IMR-90 (cell line): ENCODE measurements at regions not wholly inside any gene's neighbourhood (a gene's known extent, or its start where the extent isn't known, plus 50 kb on each side); places are given as distances from the start of the nearest gene placed in this dataset.

Experiments used
- ATAC-seq: fragments of 200-7000 bp; cut with Tn5 transposase; 2 replicates; pipeline ENCODE4 v1.9.1; 2020; ENCODE audit warnings: low read depth, mild to moderate bottlenecking, moderate library complexity
- BruUV-seq: library from RNA; stranded (reverse); fragments of 400-500 nt; replicated peaks from 2 replicates; lab custom pipeline; 2021; lab: Mats Ljungman, UMichigan
- CTCF ChIA-PET: fragments of 300-600 bp; formaldehyde crosslinking; extraction: SDS; loops from one replicate; lab custom pipeline; 2021; ENCODE audit warnings: antibody characterized with exemption; lab: Yijun Ruan, JAX
- POLR2A ChIA-PET: fragments of 300-600 bp; sonication (Branson Sonifier 250); formaldehyde crosslinking; loops from one replicate; lab custom pipeline; 2022; ENCODE audit warnings: antibody characterized with exemption; ENCODE audit not compliant: unreplicated experiment; lab: Charles Lee
- DNase-seq: peaks from one replicate; pipeline ENCODE4 v3.0.0; 2013
- H2AFZ ChIP-seq: replicated peaks from 2 replicates; pipeline ENCODE3; 2013; ENCODE audit warnings: low read length, mild to moderate bottlenecking; ENCODE audit not compliant: poor library complexity
- H2AK5ac ChIP-seq: 2 replicates; pipeline ENCODE4 v1.6.1; 2013; ENCODE audit warnings: low read depth, low read length, inconsistent platforms
- H2AK9ac ChIP-seq: replicated peaks from 2 replicates; pipeline ENCODE3; 2013; ENCODE audit warnings: mild to moderate bottlenecking, low read depth, low read length, moderate library complexity; ENCODE audit not compliant: poor library complexity
- H2BK120ac ChIP-seq: 2 replicates; pipeline ENCODE4 v1.6.1; 2013; ENCODE audit warnings: low read depth, low read length, inconsistent platforms
- H2BK15ac ChIP-seq: 3 replicates; pipeline ENCODE4 v1.6.1; 2013; ENCODE audit warnings: low read depth, low read length, inconsistent platforms
- H2BK20ac ChIP-seq: 2 replicates; pipeline ENCODE4 v1.6.1; 2013; ENCODE audit warnings: low read depth, mild to moderate bottlenecking, inconsistent platforms, low read length, moderate library complexity
- H2BK5ac ChIP-seq: 2 replicates; pipeline ENCODE4 v1.6.1; 2013; ENCODE audit warnings: mild to moderate bottlenecking, low read depth, low read length, inconsistent platforms; ENCODE audit not compliant: poor library complexity, severe bottlenecking
- H3K14ac ChIP-seq: replicated peaks from 2 replicates; pipeline ENCODE4 v1.6.1; 2013; ENCODE audit warnings: low read depth, low read length, inconsistent platforms
- H3K18ac ChIP-seq: 2 replicates; pipeline ENCODE4 v1.6.1; 2013; ENCODE audit warnings: low read depth, low read length, control low read depth
- H3K23ac ChIP-seq: 2 replicates; pipeline ENCODE4 v1.6.1; 2013; ENCODE audit warnings: low read depth, low read length, inconsistent platforms
- H3K27ac ChIP-seq: 2 replicates; pipeline ENCODE4 v1.5.1; 2013; ENCODE audit warnings: mild to moderate bottlenecking, control low read depth, low read length; ENCODE audit not compliant: insufficient read depth
- H3K27me3 ChIP-seq: 2 replicates; pipeline ENCODE4 v1.6.1; 2013; ENCODE audit warnings: low read length; ENCODE audit not compliant: control insufficient read depth, insufficient read depth
- H3K36me3 ChIP-seq: 2 replicates; pipeline ENCODE4 v1.6.1; 2013; ENCODE audit warnings: low read length, mixed read lengths; ENCODE audit not compliant: control insufficient read depth, insufficient read depth
- H3K4ac ChIP-seq: 2 replicates; pipeline ENCODE4 v1.6.1; 2013; ENCODE audit warnings: low read depth, low read length, inconsistent platforms
- H3K4me1 ChIP-seq: 2 replicates; pipeline ENCODE4 v1.6.1; 2013; ENCODE audit warnings: low read length, mixed read lengths; ENCODE audit not compliant: control insufficient read depth, insufficient read depth
- H3K4me2 ChIP-seq: 2 replicates; pipeline ENCODE4 v1.6.1; 2013; ENCODE audit warnings: low read depth, mild to moderate bottlenecking, control low read depth, low read length, moderate library complexity
- H3K4me3 ChIP-seq: 2 replicates; pipeline ENCODE4 v1.5.1; 2013; ENCODE audit warnings: low read depth, mild to moderate bottlenecking, control low read depth, low read length, moderate library complexity; ENCODE audit not compliant: insufficient read depth
- H3K56ac ChIP-seq: 2 replicates; pipeline ENCODE4 v1.6.1; 2013; ENCODE audit warnings: low read length, inconsistent platforms; ENCODE audit not compliant: insufficient read depth; ENCODE audit errors: extremely low read depth
- H3K79me1 ChIP-seq, 2 experiments: 2 replicates each; pipeline ENCODE4 v1.6.1; 2013; ENCODE audit warnings: low read length in 2 of 2, inconsistent platforms in 1 of 2, low read depth in 1 of 2
- H3K9ac ChIP-seq: 2 replicates; pipeline ENCODE4 v1.6.1; 2013; ENCODE audit warnings: low read depth, low read length, control low read depth
- H3K9me1 ChIP-seq: 2 replicates; pipeline ENCODE4 v1.6.1; 2013; ENCODE audit warnings: low read length, inconsistent platforms; ENCODE audit not compliant: insufficient read depth
- H3K9me3 ChIP-seq: 2 replicates; pipeline ENCODE4 v1.6.1; 2013; ENCODE audit warnings: low read length; ENCODE audit not compliant: control insufficient read depth, insufficient read depth
- H4K20me1 ChIP-seq: 2 replicates; pipeline ENCODE4 v1.6.1; 2013; ENCODE audit warnings: low read length, inconsistent platforms; ENCODE audit not compliant: insufficient read depth
- H4K5ac ChIP-seq: 2 replicates; pipeline ENCODE4 v1.6.1; 2013; ENCODE audit warnings: mild to moderate bottlenecking, low read depth, low read length, control low read depth
- H4K8ac ChIP-seq, 2 experiments: 2 replicates each; pipeline ENCODE4 v1.6.1; 2013; ENCODE audit warnings: low read depth in 2 of 2, low read length in 2 of 2, control low read depth in 1 of 2, inconsistent platforms in 1 of 2
- H4K91ac ChIP-seq: 2 replicates; pipeline ENCODE4 v1.6.1; 2013; ENCODE audit warnings: low read depth, low read length, inconsistent platforms; ENCODE audit not compliant: insufficient read depth
- BHLHE40 ChIP-seq: fragments of 150-350 bp; IDR thresholded peaks from 2 replicates; pipeline ENCODE4 v1.6.1; 2016; ENCODE audit warnings: mild to moderate bottlenecking, low read depth, low read length
- CEBPB ChIP-seq: IDR thresholded peaks from 2 replicates; pipeline ENCODE4 v1.6.1; 2012; ENCODE audit warnings: low read depth, low read length, improper control_type of control experiment
- CHD1 ChIP-seq: IDR thresholded peaks from 2 replicates; pipeline ENCODE4 v1.6.1; 2012; ENCODE audit warnings: low read depth, low read length, improper control_type of control experiment
- CTCF ChIP-seq: conservative IDR thresholded peaks from 2 replicates; pipeline ENCODE4 v1.5.1; 2012; ENCODE audit warnings: mild to moderate bottlenecking, low read depth, low read length, improper control_type of control experiment
- ELK1 ChIP-seq: fragments of 150-350 bp; IDR thresholded peaks from 2 replicates; pipeline ENCODE4 v1.6.1; 2016; ENCODE audit warnings: low read depth, mild to moderate bottlenecking, low read length, moderate library complexity, borderline replicate concordance
- FOS ChIP-seq: fragments of 150-350 bp; IDR thresholded peaks from 2 replicates; pipeline ENCODE4 v1.6.1; 2016; ENCODE audit warnings: low read depth, low read length
- MAFK ChIP-seq: IDR thresholded peaks from 2 replicates; pipeline ENCODE4 v1.6.1; 2012; ENCODE audit warnings: low read depth, low read length, improper control_type of control experiment
- MAZ ChIP-seq: IDR thresholded peaks from 2 replicates; pipeline ENCODE4 v1.6.1; 2012; ENCODE audit warnings: low read depth, mild to moderate bottlenecking, low read length, improper control_type of control experiment, moderate library complexity, borderline replicate concordance
- MXI1 ChIP-seq: IDR thresholded peaks from 2 replicates; pipeline ENCODE4 v1.6.1; 2012; ENCODE audit warnings: low read depth, mild to moderate bottlenecking, low read length, moderate library complexity, borderline replicate concordance
- NFE2L2 ChIP-seq: fragments of 150-350 bp; IDR thresholded peaks from 2 replicates; pipeline ENCODE4 v1.6.1; 2016; ENCODE audit warnings: low read depth, mild to moderate bottlenecking, low read length
- POLR2A ChIP-seq: IDR thresholded peaks from 2 replicates; pipeline ENCODE4 v1.6.1; 2012; ENCODE audit warnings: mild to moderate bottlenecking, low read depth, low read length
- RAD21 ChIP-seq: IDR thresholded peaks from 2 replicates; pipeline ENCODE4 v1.6.1; 2012; ENCODE audit warnings: low read length, improper control_type of control experiment
- RCOR1 ChIP-seq: IDR thresholded peaks from 2 replicates; pipeline ENCODE4 v1.6.1; 2012; ENCODE audit warnings: mild to moderate bottlenecking, low read length, improper control_type of control experiment; ENCODE audit not compliant: insufficient replicate concordance
- RFX5 ChIP-seq: IDR thresholded peaks from 2 replicates; pipeline ENCODE4 v1.8.0; 2012; ENCODE audit warnings: low read depth, mild to moderate bottlenecking, low read length, moderate library complexity
- SMC3 ChIP-seq: fragments of 150-350 bp; IDR thresholded peaks from 2 replicates; pipeline ENCODE4 v1.6.1; 2016; ENCODE audit warnings: low read depth, mild to moderate bottlenecking, antibody characterized with exemption, low read length, moderate library complexity
- USF2 ChIP-seq: fragments of 150-350 bp; IDR thresholded peaks from 2 replicates; pipeline ENCODE4 v1.6.1; 2017; ENCODE audit warnings: mild to moderate bottlenecking, antibody characterized with exemption, low read length, low read depth
- WGBS, 2 experiments: methylation state at CpG; one replicate each; pipeline versions ENCODE4 v1.1.5 to v1.1.7; 2013; ENCODE audit warnings: missing lambda C conversion rate in 2 of 2; ENCODE audit not compliant: insufficient read length in 1 of 2; ENCODE audit errors: extremely low coverage in 2 of 2; 5-methylcytosine and 5-hydroxymethylcytosine counted together
- dilution Hi-C: fragments of 300-500 bp; cut with HindIII; formaldehyde crosslinking; loops from one replicate; pipeline ENCODE4 v1.14.3; 2018; ENCODE audit warnings: low sequenced_read_pairs; ENCODE audit not compliant: unreplicated experiment
- in situ Hi-C: fragments of 300-500 bp; cut with MboI; formaldehyde crosslinking; loops from 3 replicates; pipeline ENCODE4 v1.14.3; 2019; ENCODE audit warnings: low sequenced_read_pairs, inconsistent platforms, mixed read lengths
- intact Hi-C: fragments of 100-400 bp; cut with micrococcal nuclease; formaldehyde crosslinking; loops from 2 replicates; pipeline ENCODE4 v1.10.0; 2022

- intact Hi-C loops (no loop called here), in situ Hi-C loops (no loop called here), dilution Hi-C loops (no loop called here)
- H3K4ac ChIP-seq, result no peak overlapping the region
- H2AFZ ChIP-seq, result no peak overlapping the region
- H2BK120ac ChIP-seq, result no peak overlapping the region
- H3K4me3 ChIP-seq, result no peak overlapping the region
- H3K23ac ChIP-seq, result no peak overlapping the region
- H3K4me1 ChIP-seq, result no peaks in the 10 kb centered on the region
- no peak overlapping the region for H3K56ac ChIP-seq
- peaks cover 1% of the 10 kb centered on the region; the same call in 1 of the 2 replicates for H3K9me3 ChIP-seq
- no peak overlapping the region for H4K91ac ChIP-seq
- no peak overlapping the region for H4K8ac ChIP-seq
- POLR2A ChIA-PET, result no interaction called here
- H3K36me3 ChIP-seq, result no peaks in the 10 kb centered on the region
- H3K79me1 ChIP-seq, result no peaks in the 10 kb centered on the region
- WGBS, 2 experiments, result no CpG with 5 or more reads among the region's 2 CpGs
- H3K9ac ChIP-seq, result no peak overlapping the region
- no peak overlapping the region for H2AK9ac ChIP-seq
- no peak overlapping the region for H3K14ac ChIP-seq
- H2BK5ac ChIP-seq, result no peak overlapping the region
- no peak overlapping the region for H2BK15ac ChIP-seq
- no peak overlapping the region for H3K18ac ChIP-seq
- H4K20me1 ChIP-seq, result no peaks in the 10 kb centered on the region
- CTCF ChIA-PET, result no interaction called here
- BruUV-seq, result no TSS peak
- TF ChIP-seq MXI1 (no peak), MAZ (no peak), CEBPB (no peak), NFE2L2 (no peak), POLR2A (no peak), SMC3 (no peak), RCOR1 (no peak), CTCF (no peak), RAD21 (no peak), MAFK (no peak), USF2 (no peak), ELK1 (no peak), FOS (no peak), RFX5 (no peak), BHLHE40 (no peak), CHD1 (no peak)
- no peak overlapping the region for H4K5ac ChIP-seq
- H2BK20ac ChIP-seq, result no peak overlapping the region
- no peaks in the 10 kb centered on the region for H3K27me3 ChIP-seq
- no peak overlapping the region for H3K27ac ChIP-seq
- no peaks in the 10 kb centered on the region for H3K9me1 ChIP-seq
- DNase-seq (no peak), ATAC-seq (no peak)
- no peak overlapping the region for H2AK5ac ChIP-seq
- no peak overlapping the region for H3K4me2 ChIP-seq
Measured at GRCh38 chr1:58094221-58094620, 452.3 kb downstream of the OMA1 start.
